ENCODE measurements at regions not wholly inside any gene's neighbourhood (a gene's known extent, or its start where the extent isn't known, plus 50 kb on each side); places are given as distances from the start of the nearest gene placed in this dataset.

- Histone ChIP-seq H3K9me3 (ENCODE audit: insufficient read depth, low read depth, low read length) (no peaks in the 10 kb centered on the region), H4K20me1 (ENCODE audit: insufficient read depth, low read length, poor library complexity, severe bottlenecking) (no peaks in the 10 kb centered on the region), H3K4me2 (ENCODE audit: low read depth, low read length, poor library complexity, severe bottlenecking) (no peak overlapping the region), H3K9me2 (replicated peaks; ENCODE audit: low read depth, low read length) (no peaks in the 10 kb centered on the region), H3K9ac (ENCODE audit: low read depth, low read length, poor library complexity, severe bottlenecking) (no peak overlapping the region), H3F3A (ENCODE audit: low read depth) (no peaks in the 10 kb centered on the region), H3K27me3 (ENCODE audit: insufficient read depth, low read length, poor library complexity, severe bottlenecking) (no peaks in the 10 kb centered on the region), H3K79me2 (ENCODE audit: insufficient read depth, low read length) (no peaks in the 10 kb centered on the region), H3K36me3 (ENCODE audit: insufficient read depth, low read length) (no peaks in the 10 kb centered on the region), H3K4me3 (ENCODE audit: low read length, poor library complexity, severe bottlenecking) (no peak overlapping the region), H3K4me1 (ENCODE audit: insufficient read depth, low read length, poor library complexity, severe bottlenecking) (no peaks in the 10 kb centered on the region), H2AFZ (ENCODE audit: low read length) (peak overlapping the region; percentile 14; the same call in 1 of the 2 replicates)
- TF ChIP-seq EZH2phosphoT487 (IDR thresholded peaks at IDR 0.05; ENCODE audit: borderline replicate concordance) (no peak), CTCF (conservative IDR thresholded peaks at IDR 0.05; ENCODE audit: low read length) (no peak)
These were observed 628.5 kb upstream of the KLHL1 start for GRCh38 chr13:70736622-70737317.

GRCh38 chr13:70732611-70733010 is 624.4 kb upstream of the KLHL1 start:
- Histone ChIP-seq H3K79me2 (ENCODE audit: insufficient read depth, low read length) (no peaks in the 10 kb centered on the region), H3K9me2 (replicated peaks; ENCODE audit: low read depth, low read length) (no peaks in the 10 kb centered on the region), H3K4me3 (ENCODE audit: low read length, poor library complexity, severe bottlenecking) (no peak overlapping the region), H3K4me2 (ENCODE audit: low read depth, low read length, poor library complexity, severe bottlenecking) (no peak overlapping the region), H4K20me1 (ENCODE audit: insufficient read depth, low read length, poor library complexity, severe bottlenecking) (no peaks in the 10 kb centered on the region), H3K27me3 (ENCODE audit: insufficient read depth, low read length, poor library complexity, severe bottlenecking) (no peaks in the 10 kb centered on the region), H3F3A (ENCODE audit: low read depth) (no peaks in the 10 kb centered on the region), H3K9me3 (ENCODE audit: insufficient read depth, low read depth, low read length) (no peaks in the 10 kb centered on the region), H3K36me3 (ENCODE audit: insufficient read depth, low read length) (no peaks in the 10 kb centered on the region), H3K9ac (ENCODE audit: low read depth, low read length, poor library complexity, severe bottlenecking) (no peak overlapping the region), H2AFZ (ENCODE audit: low read length) (no peak overlapping the region; the same call in 1 of the 2 replicates), H3K4me1 (ENCODE audit: insufficient read depth, low read length, poor library complexity, severe bottlenecking) (no peaks in the 10 kb centered on the region)
- TF ChIP-seq CTCF (conservative IDR thresholded peaks at IDR 0.05; ENCODE audit: low read length) (no peak), EZH2phosphoT487 (IDR thresholded peaks at IDR 0.05; ENCODE audit: borderline replicate concordance) (no peak)

- Histone ChIP-seq H3K4me3 (ENCODE audit: low read length, poor library complexity, severe bottlenecking) (no peak overlapping the region), H3K27me3 (ENCODE audit: insufficient read depth, low read length, poor library complexity, severe bottlenecking) (no peaks in the 10 kb centered on the region), H3K9me3 (ENCODE audit: insufficient read depth, low read depth, low read length) (no peaks in the 10 kb centered on the region), H2AFZ (ENCODE audit: low read length) (no peak overlapping the region; the same call in 1 of the 2 replicates), H4K20me1 (ENCODE audit: insufficient read depth, low read length, poor library complexity, severe bottlenecking) (no peaks in the 10 kb centered on the region), H3F3A (ENCODE audit: low read depth) (no peaks in the 10 kb centered on the region), H3K4me1 (ENCODE audit: insufficient read depth, low read length, poor library complexity, severe bottlenecking) (peaks cover 4% of the 10 kb centered on the region), H3K4me2 (ENCODE audit: low read depth, low read length, poor library complexity, severe bottlenecking) (no peak overlapping the region), H3K9ac (ENCODE audit: low read depth, low read length, poor library complexity, severe bottlenecking) (no peak overlapping the region), H3K79me2 (ENCODE audit: insufficient read depth, low read length) (no peaks in the 10 kb centered on the region), H3K9me2 (replicated peaks; ENCODE audit: low read depth, low read length) (no peaks in the 10 kb centered on the region), H3K36me3 (ENCODE audit: insufficient read depth, low read length) (no peaks in the 10 kb centered on the region)
- TF ChIP-seq CTCF (conservative IDR thresholded peaks at IDR 0.05; ENCODE audit: low read length) (no peak), EZH2phosphoT487 (IDR thresholded peaks at IDR 0.05; ENCODE audit: borderline replicate concordance) (no peak)
These were observed 621.1 kb upstream of the KLHL1 start for GRCh38 chr13:70729369-70729768.

Data from Loucy (cell line).